ENCODE measurements at regions not wholly inside any gene's neighbourhood (a gene's known extent, or its start where the extent isn't known, plus 50 kb on each side); places are given as distances from the start of the nearest gene placed in this dataset.

GRCh38 chr20:21024420-21024819, 81.7 kb downstream of the LINC00237 start:
- Histone ChIP-seq H3F3A (ENCODE audit: insufficient read depth, low read length, poor library complexity, severe bottlenecking) (no peaks in the 10 kb centered on the region), H3K9me2 (ENCODE audit: insufficient read depth, low read length) (no peaks in the 10 kb centered on the region), H3K9me3 (ENCODE audit: low read length) (no peaks in the 10 kb centered on the region), H3K27me3 (ENCODE audit: insufficient read depth, low read depth, low read length) (no peaks in the 10 kb centered on the region), H3K27ac (ENCODE audit: low read length) (no peak overlapping the region), H3K4me2 (ENCODE audit: low read length) (no peak overlapping the region), H2AFZ (ENCODE audit: low read depth, low read length) (no peak overlapping the region), H3K9ac (ENCODE audit: low read length) (no peak overlapping the region), H3K36me3 (ENCODE audit: insufficient read depth, low read length) (no peaks in the 10 kb centered on the region), H3K79me2 (replicated peaks; ENCODE audit: insufficient read depth, low read length) (no peaks in the 10 kb centered on the region), H4K20me1 (ENCODE audit: insufficient read depth) (no peaks in the 10 kb centered on the region), H3K4me3 (ENCODE audit: low read length) (no peak overlapping the region)
- TF ChIP-seq MXI1 (conservative IDR thresholded peaks at IDR 0.05; ENCODE audit: poor library complexity, severe bottlenecking): no peak
- no peak for TF ChIP-seq POLR2AphosphoS5 (IDR thresholded peaks at IDR 0.05)
- no peak for TF ChIP-seq SMC3 (conservative IDR thresholded peaks at IDR 0.05; ENCODE audit: poor library complexity)
- TF ChIP-seq TAF1 (IDR thresholded peaks at IDR 0.05; ENCODE audit: low read depth): no peak
- TF ChIP-seq EP300 (conservative IDR thresholded peaks at IDR 0.05; ENCODE audit: poor library complexity, severe bottlenecking): no peak
- TF ChIP-seq EZH2 (IDR thresholded peaks at IDR 0.05; ENCODE audit: borderline replicate concordance, insufficient read depth, low read length, poor library complexity, severe bottlenecking): no peak
- TF ChIP-seq RAD21 (conservative IDR thresholded peaks at IDR 0.05): no peak
- no peak for TF ChIP-seq REST (IDR thresholded peaks at IDR 0.05; ENCODE audit: borderline replicate concordance)
- no peak for TF ChIP-seq CTCF (IDR thresholded peaks at IDR 0.05; ENCODE audit: poor library complexity, severe bottlenecking)

GRCh38 chr20:21022925-21023324, 83.2 kb downstream of the LINC00237 start:
- Histone ChIP-seq H3K9me2 (ENCODE audit: insufficient read depth, low read length) (no peaks in the 10 kb centered on the region), H3K9ac (ENCODE audit: low read length) (no peak overlapping the region), H3K36me3 (ENCODE audit: insufficient read depth, low read length) (no peaks in the 10 kb centered on the region), H3K79me2 (replicated peaks; ENCODE audit: insufficient read depth, low read length) (no peaks in the 10 kb centered on the region), H2AFZ (ENCODE audit: low read depth, low read length) (no peak overlapping the region), H3K9me3 (ENCODE audit: low read length) (no peaks in the 10 kb centered on the region), H4K20me1 (ENCODE audit: insufficient read depth) (no peaks in the 10 kb centered on the region), H3K27ac (ENCODE audit: low read length) (no peak overlapping the region), H3F3A (ENCODE audit: insufficient read depth, low read length, poor library complexity, severe bottlenecking) (no peaks in the 10 kb centered on the region), H3K4me3 (ENCODE audit: low read length) (no peak overlapping the region), H3K27me3 (ENCODE audit: insufficient read depth, low read depth, low read length) (no peaks in the 10 kb centered on the region), H3K4me2 (ENCODE audit: low read length) (no peak overlapping the region)
- TF ChIP-seq MXI1 (conservative IDR thresholded peaks at IDR 0.05; ENCODE audit: poor library complexity, severe bottlenecking) (no peak), CTCF (IDR thresholded peaks at IDR 0.05; ENCODE audit: poor library complexity, severe bottlenecking) (no peak), TAF1 (IDR thresholded peaks at IDR 0.05; ENCODE audit: low read depth) (no peak)
